IMR-90 (cell line): ENCODE measurements at regions not wholly inside any gene's neighbourhood (a gene's known extent, or its start where the extent isn't known, plus 50 kb on each side); places are given as distances from the start of the nearest gene placed in this dataset.

Source experiments
- ATAC-seq: fragments of 200-7000 bp; cut with Tn5 transposase; 2 replicates; pipeline ENCODE4 v1.9.1; 2020; ENCODE audit warnings: low read depth, mild to moderate bottlenecking, moderate library complexity
- BruUV-seq: library from RNA; stranded (reverse); fragments of 400-500 nt; replicated peaks from 2 replicates; lab custom pipeline; 2021; lab: Mats Ljungman, UMichigan
- CTCF ChIA-PET: fragments of 300-600 bp; formaldehyde crosslinking; extraction: SDS; loops from one replicate; lab custom pipeline; 2021; ENCODE audit warnings: antibody characterized with exemption; lab: Yijun Ruan, JAX
- POLR2A ChIA-PET: fragments of 300-600 bp; sonication (Branson Sonifier 250); formaldehyde crosslinking; loops from one replicate; lab custom pipeline; 2022; ENCODE audit warnings: antibody characterized with exemption; ENCODE audit not compliant: unreplicated experiment; lab: Charles Lee
- DNase-seq: peaks from one replicate; pipeline ENCODE4 v3.0.0; 2013
- H2AFZ ChIP-seq: replicated peaks from 2 replicates; pipeline ENCODE3; 2013; ENCODE audit warnings: low read length, mild to moderate bottlenecking; ENCODE audit not compliant: poor library complexity
- H2AK5ac ChIP-seq: 2 replicates; pipeline ENCODE4 v1.6.1; 2013; ENCODE audit warnings: low read depth, low read length, inconsistent platforms
- H2AK9ac ChIP-seq: replicated peaks from 2 replicates; pipeline ENCODE3; 2013; ENCODE audit warnings: mild to moderate bottlenecking, low read depth, low read length, moderate library complexity; ENCODE audit not compliant: poor library complexity
- H2BK120ac ChIP-seq: 2 replicates; pipeline ENCODE4 v1.6.1; 2013; ENCODE audit warnings: low read depth, low read length, inconsistent platforms
- H2BK15ac ChIP-seq: 3 replicates; pipeline ENCODE4 v1.6.1; 2013; ENCODE audit warnings: low read depth, low read length, inconsistent platforms
- H2BK20ac ChIP-seq: 2 replicates; pipeline ENCODE4 v1.6.1; 2013; ENCODE audit warnings: low read depth, mild to moderate bottlenecking, inconsistent platforms, low read length, moderate library complexity
- H2BK5ac ChIP-seq: 2 replicates; pipeline ENCODE4 v1.6.1; 2013; ENCODE audit warnings: mild to moderate bottlenecking, low read depth, low read length, inconsistent platforms; ENCODE audit not compliant: poor library complexity, severe bottlenecking
- H3K14ac ChIP-seq: replicated peaks from 2 replicates; pipeline ENCODE4 v1.6.1; 2013; ENCODE audit warnings: low read depth, low read length, inconsistent platforms
- H3K18ac ChIP-seq: 2 replicates; pipeline ENCODE4 v1.6.1; 2013; ENCODE audit warnings: low read depth, low read length, control low read depth
- H3K23ac ChIP-seq: 2 replicates; pipeline ENCODE4 v1.6.1; 2013; ENCODE audit warnings: low read depth, low read length, inconsistent platforms
- H3K27ac ChIP-seq: 2 replicates; pipeline ENCODE4 v1.5.1; 2013; ENCODE audit warnings: mild to moderate bottlenecking, control low read depth, low read length; ENCODE audit not compliant: insufficient read depth
- H3K27me3 ChIP-seq: 2 replicates; pipeline ENCODE4 v1.6.1; 2013; ENCODE audit warnings: low read length; ENCODE audit not compliant: control insufficient read depth, insufficient read depth
- H3K36me3 ChIP-seq: 2 replicates; pipeline ENCODE4 v1.6.1; 2013; ENCODE audit warnings: low read length, mixed read lengths; ENCODE audit not compliant: control insufficient read depth, insufficient read depth
- H3K4ac ChIP-seq: 2 replicates; pipeline ENCODE4 v1.6.1; 2013; ENCODE audit warnings: low read depth, low read length, inconsistent platforms
- H3K4me1 ChIP-seq: 2 replicates; pipeline ENCODE4 v1.6.1; 2013; ENCODE audit warnings: low read length, mixed read lengths; ENCODE audit not compliant: control insufficient read depth, insufficient read depth
- H3K4me2 ChIP-seq: 2 replicates; pipeline ENCODE4 v1.6.1; 2013; ENCODE audit warnings: low read depth, mild to moderate bottlenecking, control low read depth, low read length, moderate library complexity
- H3K4me3 ChIP-seq: 2 replicates; pipeline ENCODE4 v1.5.1; 2013; ENCODE audit warnings: low read depth, mild to moderate bottlenecking, control low read depth, low read length, moderate library complexity; ENCODE audit not compliant: insufficient read depth
- H3K56ac ChIP-seq: 2 replicates; pipeline ENCODE4 v1.6.1; 2013; ENCODE audit warnings: low read length, inconsistent platforms; ENCODE audit not compliant: insufficient read depth; ENCODE audit errors: extremely low read depth
- H3K79me1 ChIP-seq, 2 experiments: 2 replicates each; pipeline ENCODE4 v1.6.1; 2013; ENCODE audit warnings: low read length in 2 of 2, inconsistent platforms in 1 of 2, low read depth in 1 of 2
- H3K9ac ChIP-seq: 2 replicates; pipeline ENCODE4 v1.6.1; 2013; ENCODE audit warnings: low read depth, low read length, control low read depth
- H3K9me1 ChIP-seq: 2 replicates; pipeline ENCODE4 v1.6.1; 2013; ENCODE audit warnings: low read length, inconsistent platforms; ENCODE audit not compliant: insufficient read depth
- H3K9me3 ChIP-seq: 2 replicates; pipeline ENCODE4 v1.6.1; 2013; ENCODE audit warnings: low read length; ENCODE audit not compliant: control insufficient read depth, insufficient read depth
- H4K20me1 ChIP-seq: 2 replicates; pipeline ENCODE4 v1.6.1; 2013; ENCODE audit warnings: low read length, inconsistent platforms; ENCODE audit not compliant: insufficient read depth
- H4K5ac ChIP-seq: 2 replicates; pipeline ENCODE4 v1.6.1; 2013; ENCODE audit warnings: mild to moderate bottlenecking, low read depth, low read length, control low read depth
- H4K8ac ChIP-seq, 2 experiments: 2 replicates each; pipeline ENCODE4 v1.6.1; 2013; ENCODE audit warnings: low read depth in 2 of 2, low read length in 2 of 2, control low read depth in 1 of 2, inconsistent platforms in 1 of 2
- H4K91ac ChIP-seq: 2 replicates; pipeline ENCODE4 v1.6.1; 2013; ENCODE audit warnings: low read depth, low read length, inconsistent platforms; ENCODE audit not compliant: insufficient read depth
- MXI1 ChIP-seq: IDR thresholded peaks from 2 replicates; pipeline ENCODE4 v1.6.1; 2012; ENCODE audit warnings: low read depth, mild to moderate bottlenecking, low read length, moderate library complexity, borderline replicate concordance
- NFE2L2 ChIP-seq: fragments of 150-350 bp; IDR thresholded peaks from 2 replicates; pipeline ENCODE4 v1.6.1; 2016; ENCODE audit warnings: low read depth, mild to moderate bottlenecking, low read length
- SMC3 ChIP-seq: fragments of 150-350 bp; IDR thresholded peaks from 2 replicates; pipeline ENCODE4 v1.6.1; 2016; ENCODE audit warnings: low read depth, mild to moderate bottlenecking, antibody characterized with exemption, low read length, moderate library complexity
- USF2 ChIP-seq: fragments of 150-350 bp; IDR thresholded peaks from 2 replicates; pipeline ENCODE4 v1.6.1; 2017; ENCODE audit warnings: mild to moderate bottlenecking, antibody characterized with exemption, low read length, low read depth
- WGBS, 2 experiments: methylation state at CpG; one replicate each; pipeline versions ENCODE4 v1.1.5 to v1.1.7; 2013; ENCODE audit warnings: missing lambda C conversion rate in 2 of 2; ENCODE audit not compliant: insufficient read length in 1 of 2; ENCODE audit errors: extremely low coverage in 2 of 2; 5-methylcytosine and 5-hydroxymethylcytosine counted together
- dilution Hi-C: fragments of 300-500 bp; cut with HindIII; formaldehyde crosslinking; loops from one replicate; pipeline ENCODE4 v1.14.3; 2018; ENCODE audit warnings: low sequenced_read_pairs; ENCODE audit not compliant: unreplicated experiment
- in situ Hi-C: fragments of 300-500 bp; cut with MboI; formaldehyde crosslinking; loops from 3 replicates; pipeline ENCODE4 v1.14.3; 2019; ENCODE audit warnings: low sequenced_read_pairs, inconsistent platforms, mixed read lengths
- intact Hi-C: fragments of 100-400 bp; cut with micrococcal nuclease; formaldehyde crosslinking; loops from 2 replicates; pipeline ENCODE4 v1.10.0; 2022

- Histone ChIP-seq H3K27ac (no peak overlapping the region), H3K4me1 (no peaks in the 10 kb centered on the region), H2BK20ac (no peak overlapping the region), H3K14ac (no peak overlapping the region), H4K20me1 (no peaks in the 10 kb centered on the region), H3K18ac (no peak overlapping the region), H3K23ac (no peak overlapping the region), H2BK5ac (no peak overlapping the region), H4K91ac (no peak overlapping the region), H3K9me1 (no peaks in the 10 kb centered on the region), H2AK5ac (no peak overlapping the region), H3K4me2 (no peak overlapping the region), H3K56ac (no peak overlapping the region), H4K8ac (no peak overlapping the region), H3K9me3 (no peaks in the 10 kb centered on the region), H2AFZ (no peak overlapping the region), H2BK120ac (no peak overlapping the region), H2BK15ac (no peak overlapping the region), H3K27me3 (no peaks in the 10 kb centered on the region), H3K79me1 (no peaks in the 10 kb centered on the region), H2AK9ac (no peak overlapping the region), H3K4ac (no peak overlapping the region), H4K5ac (no peak overlapping the region), H3K36me3 (no peaks in the 10 kb centered on the region), H3K4me3 (no peak overlapping the region), H3K9ac (no peak overlapping the region)
- POLR2A ChIA-PET, result no interaction called here
- DNase-seq, result no peak
- TF ChIP-seq SMC3, result no peak
- TF ChIP-seq USF2, result no peak
- TF ChIP-seq NFE2L2, result no peak
- TF ChIP-seq MXI1, result no peak
- BruUV-seq, result no TSS peak
- 83% methylated on average over 2 of the region's 2 CpGs; no CpG with 5 or more reads in 1 of the 2 experiments for WGBS, 2 experiments
- no peak for ATAC-seq
- in situ Hi-C loops (no loop called here), intact Hi-C loops (no loop called here), dilution Hi-C loops (no loop called here)
- CTCF ChIA-PET, result no interaction called here
These were observed 128.5 kb upstream of the SYNDIG1 start for GRCh38 chr20:24340933-24341332.
